ENCODE measurements at regions not wholly inside any gene's neighbourhood (a gene's known extent, or its start where the extent isn't known, plus 50 kb on each side); places are given as distances from the start of the nearest gene placed in this dataset.
"Not testable (repeated sequence)": the region's sequence is repeated elsewhere in the genome, so short reads cannot be mapped to it uniquely, and the experiment has no call there.

DNA sequence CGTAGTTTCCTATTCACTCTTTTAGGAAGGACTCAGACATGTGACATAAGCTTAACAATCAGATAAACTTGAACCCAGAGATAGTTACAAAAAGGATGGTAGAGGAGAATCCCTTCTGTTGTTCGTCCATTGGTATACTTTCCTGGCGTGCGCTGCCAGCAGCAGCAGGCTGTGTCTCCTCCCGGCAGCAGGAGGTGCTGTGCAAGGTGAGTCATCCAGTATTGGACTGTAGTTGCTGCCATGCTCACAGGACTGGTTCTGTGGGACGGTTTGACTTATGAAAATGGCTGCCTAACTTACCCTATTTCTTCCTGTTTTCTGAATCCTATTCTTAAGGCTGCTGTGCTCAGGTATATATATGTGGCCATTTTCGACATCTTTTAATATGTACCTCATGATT, 253.4 kb upstream of the LRRC3B start:
- DNase-seq (ENCODE audit: low spot score): no peak

- no peak for DNase-seq (ENCODE audit: low spot score)
Observed at GRCh38 chr3:26375843-26376530, 246.6 kb upstream of the LRRC3B start.

DNA sequence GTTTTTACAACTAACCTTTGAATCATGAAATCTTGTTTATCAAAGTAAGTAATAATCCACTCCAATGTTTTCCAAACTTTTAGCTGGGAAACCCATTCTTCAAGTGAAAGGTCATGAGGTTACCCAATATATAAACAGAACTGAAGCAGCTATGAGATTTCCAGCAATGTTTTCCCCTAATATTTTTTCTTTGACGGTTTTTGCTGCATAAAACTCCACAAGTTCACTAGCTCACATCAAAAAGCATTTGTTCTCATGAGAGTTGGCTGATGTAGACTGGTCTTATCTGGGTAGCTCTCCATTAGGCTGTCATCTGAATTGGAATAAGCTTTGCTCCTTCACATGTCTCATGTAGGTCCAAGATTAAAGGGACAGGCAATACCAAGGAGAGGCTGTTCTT, 241.2 kb upstream of the LRRC3B start:
- no peak for DNase-seq (ENCODE audit: low spot score)

DNA sequence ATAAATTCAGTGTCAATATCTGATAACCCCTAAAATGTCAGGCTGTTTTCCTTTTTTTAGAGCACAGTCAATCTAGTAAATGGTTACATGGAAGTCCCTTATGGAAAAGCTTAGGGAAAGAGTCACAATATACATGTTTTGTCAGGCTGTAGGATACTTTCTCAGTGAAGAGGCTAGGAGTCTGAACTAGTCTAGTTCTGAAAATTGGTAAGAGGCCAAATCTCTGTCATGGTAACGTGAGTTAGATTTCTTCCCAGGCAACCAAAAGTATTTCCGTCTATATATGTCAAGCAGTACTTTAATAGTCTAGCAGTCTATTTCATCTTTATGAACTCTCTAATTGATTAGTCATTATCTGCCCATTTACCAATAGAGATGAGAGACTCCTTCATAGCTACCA, 215.9 kb upstream of the LRRC3B start:
- no peak for DNase-seq (ENCODE audit: low spot score)

DNA sequence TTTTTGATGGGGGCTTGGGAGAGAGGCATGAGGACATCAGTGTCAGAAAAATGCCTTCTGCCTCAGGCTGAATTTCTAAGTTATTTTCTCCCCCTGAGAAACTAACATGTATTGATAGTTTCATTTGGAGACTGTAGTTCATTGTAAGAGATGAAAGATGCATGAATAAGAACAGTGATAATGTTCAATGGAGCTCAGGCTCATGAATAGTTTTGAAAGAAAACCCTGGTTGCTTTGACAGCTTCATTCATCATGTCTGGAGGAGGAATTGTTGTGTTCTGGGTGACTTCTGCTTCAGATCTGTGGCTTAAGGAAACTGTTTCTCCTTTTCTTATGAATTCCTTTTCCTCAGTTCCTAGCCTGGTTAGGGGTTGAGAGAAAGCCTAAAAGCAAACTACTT, 204.0 kb upstream of the LRRC3B start:
- DNase-seq (ENCODE audit: low spot score): no peak

- DNase-seq (ENCODE audit: low spot score): no peak
Observed at GRCh38 chr3:26422415-26422814, 200.2 kb upstream of the LRRC3B start.

DNA sequence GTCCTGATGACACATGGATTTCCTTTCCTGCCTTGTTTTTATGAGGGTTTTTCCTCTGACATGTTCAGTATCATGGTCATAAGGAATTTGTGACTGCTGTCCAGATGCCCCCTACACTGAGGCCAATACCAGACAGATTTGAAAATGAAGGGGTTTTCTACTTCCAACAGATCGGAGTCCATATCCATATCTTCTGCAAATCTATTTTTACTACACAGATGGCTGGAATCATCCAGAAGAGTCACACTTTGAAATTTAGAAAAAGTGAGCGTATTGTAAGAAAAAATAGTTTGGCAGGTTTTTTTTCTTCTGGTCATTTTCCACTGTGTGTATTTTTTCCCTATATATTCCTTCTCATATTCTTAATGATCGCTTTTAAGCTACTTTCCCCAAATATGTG, 197.5 kb upstream of the LRRC3B start:
- DNase-seq (ENCODE audit: low spot score): no peak

DNA sequence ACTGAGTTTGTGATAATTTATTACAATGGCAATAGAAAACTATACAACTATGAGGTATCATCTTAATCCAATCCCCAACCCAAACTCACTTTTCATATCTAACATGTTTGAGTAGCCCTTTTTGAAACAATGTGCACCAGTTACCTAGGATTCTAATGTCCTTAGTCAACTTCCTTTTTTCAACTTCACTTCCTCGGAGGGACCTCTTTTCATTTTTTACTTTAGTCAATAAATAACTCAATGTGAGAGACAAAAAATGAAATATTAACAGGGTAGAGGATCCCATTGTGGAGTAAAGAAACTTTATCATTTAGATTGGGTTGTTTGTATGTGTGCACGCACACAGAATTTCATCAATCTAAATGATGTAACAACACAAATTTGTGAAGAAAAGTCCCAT, 193.6 kb upstream of the LRRC3B start:
- no peak for DNase-seq (ENCODE audit: low spot score)

GRCh38 chr3:26437678-26438077, 184.9 kb upstream of the LRRC3B start:
- DNase-seq (ENCODE audit: low spot score): no peak

- DNase-seq (ENCODE audit: low spot score): no peak
Observed at GRCh38 chr3:26438325-26438940, 184.1 kb upstream of the LRRC3B start.

DNA sequence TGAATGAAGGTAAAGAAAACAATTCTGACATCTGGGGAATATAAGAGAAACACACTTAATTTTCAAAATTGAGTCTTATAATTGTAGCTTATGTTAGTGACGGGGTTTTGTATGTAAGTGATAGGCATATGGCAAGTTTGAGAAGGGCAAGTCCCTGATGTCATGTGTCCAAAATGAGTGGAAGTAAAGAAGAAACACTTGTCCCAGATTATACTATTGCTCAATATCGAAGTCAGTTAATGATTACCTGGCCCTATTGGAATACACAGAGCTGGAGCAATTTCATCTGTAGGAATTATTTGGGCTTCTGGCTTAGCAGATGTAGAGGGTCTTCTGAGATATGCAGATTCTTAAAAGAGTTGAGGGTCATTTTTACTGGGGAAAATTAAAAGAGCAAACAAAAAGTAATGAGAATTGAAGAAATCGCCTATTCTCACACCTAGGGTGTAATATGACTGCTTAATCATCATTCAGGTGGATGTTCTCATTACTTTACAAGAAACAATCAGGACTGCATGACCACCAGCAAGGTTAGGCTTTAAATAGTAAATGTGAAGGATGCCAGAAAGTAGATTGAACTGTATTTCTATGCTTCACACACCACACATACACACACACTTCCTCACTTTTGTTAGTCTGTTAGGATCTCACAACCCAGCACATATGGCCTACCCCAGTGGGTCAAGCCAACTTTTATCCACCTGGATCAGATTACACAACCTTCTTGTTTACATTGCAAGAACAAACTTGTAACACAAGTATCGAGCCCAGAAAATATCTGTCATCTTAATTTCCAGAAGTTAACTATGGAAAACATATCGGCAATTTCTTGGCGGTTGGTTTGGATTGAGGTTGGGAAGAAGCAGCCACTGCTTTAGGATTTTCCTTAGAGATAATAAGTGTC, 183.3 kb upstream of the LRRC3B start:
- no peak for DNase-seq (ENCODE audit: low spot score)

DNA sequence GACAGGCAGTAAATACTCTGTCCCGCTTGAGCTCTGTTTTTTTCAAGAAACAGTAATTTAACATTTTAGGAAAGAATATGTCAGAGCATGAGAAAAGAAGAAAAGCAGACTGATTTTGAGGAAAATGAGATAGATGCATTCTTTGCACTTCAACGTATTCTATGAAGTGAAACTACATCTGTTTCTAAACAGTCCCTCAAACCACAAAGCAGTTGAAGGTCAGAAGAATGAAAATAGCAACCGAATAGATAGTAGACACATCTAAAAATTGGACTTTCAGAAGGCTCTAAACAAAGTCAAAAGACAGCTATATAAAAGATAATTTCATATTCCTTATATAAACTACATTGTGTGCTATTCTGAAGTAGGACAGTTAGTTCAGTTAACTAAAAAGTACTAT, 172.6 kb upstream of the LRRC3B start:
- no peak for DNase-seq (ENCODE audit: low spot score)

DNA sequence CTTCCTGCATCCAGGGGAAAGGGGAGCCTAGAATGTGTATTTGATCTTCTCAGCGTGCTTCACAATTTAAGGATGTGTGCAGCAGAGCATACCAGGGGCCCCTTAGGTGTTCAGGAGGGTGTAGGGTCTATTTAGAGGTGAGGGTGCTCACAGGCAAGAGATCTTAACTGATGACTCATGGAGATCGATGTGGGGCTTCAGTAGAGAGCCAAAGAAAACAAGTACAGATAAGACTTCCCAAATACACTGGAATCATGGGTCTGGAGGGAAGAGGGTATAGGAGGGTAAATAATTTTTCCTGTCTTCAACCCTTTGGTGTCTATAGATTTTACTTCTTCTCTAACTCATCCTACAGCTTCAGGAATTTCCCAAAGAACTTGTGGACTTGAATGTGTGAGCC, 170.2 kb upstream of the LRRC3B start:
- no peak for DNase-seq (ENCODE audit: low spot score)

GRCh38 chr3:26460985-26461384, 161.6 kb upstream of the LRRC3B start:
- DNase-seq (ENCODE audit: low spot score): no peak

- DNase-seq (ENCODE audit: low spot score): no peak
Observed at GRCh38 chr3:26472345-26472744, 150.2 kb upstream of the LRRC3B start.

GRCh38 chr3:26474706-26475105, 147.9 kb upstream of the LRRC3B start:
- no peak for DNase-seq (ENCODE audit: low spot score)

- DNase-seq (ENCODE audit: low spot score): no peak
Observed at GRCh38 chr3:26480377-26480776, 142.2 kb upstream of the LRRC3B start.

DNA sequence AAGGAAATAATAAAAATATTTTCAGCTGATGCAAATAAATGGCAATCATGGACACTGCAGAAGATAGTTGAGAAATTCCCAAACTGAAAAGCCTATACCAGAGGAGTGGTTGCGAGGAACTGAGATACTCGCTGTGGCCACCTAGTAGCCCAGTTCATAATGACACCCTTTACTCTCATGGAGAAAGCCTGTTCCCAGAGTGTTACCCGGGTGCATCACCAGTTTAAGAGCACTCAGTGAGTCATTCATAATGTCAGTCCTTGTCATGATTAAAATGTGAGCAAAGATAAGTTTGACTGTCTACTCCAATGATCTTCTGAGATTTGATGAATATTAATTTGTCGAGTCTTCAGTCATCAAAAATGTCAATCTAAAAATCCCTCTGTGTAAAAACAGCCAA, 138.4 kb upstream of the LRRC3B start:
- DNase-seq (ENCODE audit: low spot score): no peak

GRCh38 chr3:26498271-26498670, 124.3 kb upstream of the LRRC3B start:
- DNase-seq (ENCODE audit: low spot score): no peak

- DNase-seq (ENCODE audit: low spot score): no peak
Observed at GRCh38 chr3:26505399-26505798, 117.2 kb upstream of the LRRC3B start.

GRCh38 chr3:26514445-26515029, 108.0 kb upstream of the LRRC3B start:
- not testable (repeated sequence) for DNase-seq (ENCODE audit: low spot score)

GRCh38 chr3:26515351-26515750, 107.2 kb upstream of the LRRC3B start:
- DNase-seq (ENCODE audit: low spot score): no peak

DNA sequence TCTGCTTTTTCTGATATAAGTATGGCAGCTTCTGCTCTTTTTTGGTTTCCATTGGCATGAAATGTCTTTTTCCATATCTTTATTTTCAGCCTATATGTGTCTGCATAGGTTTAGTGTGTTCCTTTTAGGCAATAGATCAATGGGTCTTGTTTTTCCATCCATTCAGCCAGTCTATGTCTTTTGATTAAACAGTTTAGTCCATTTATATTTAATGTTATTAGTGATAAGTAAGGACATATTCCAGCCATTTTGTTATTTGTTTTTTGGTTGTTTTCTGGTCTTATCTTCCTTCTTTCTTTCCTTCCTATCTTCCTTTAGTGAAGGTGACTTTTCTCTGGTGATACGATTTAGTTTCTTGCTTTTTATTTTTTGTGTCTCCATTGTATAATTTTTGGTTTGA, 101.3 kb upstream of the LRRC3B start:
- no peak for DNase-seq (ENCODE audit: low spot score)
